Glutamatergic neuron (in vitro differentiated cells): ENCODE measurements at regions not wholly inside any gene's neighbourhood (a gene's known extent, or its start where the extent isn't known, plus 50 kb on each side); places are given as distances from the start of the nearest gene placed in this dataset.

ENCODE experiments used
- DNase-seq: peaks from one replicate; pipeline ENCODE4 v3.0.0; 2022
- H3K27ac Mint-ChIP-seq: one replicate; pipeline ENCODE4 v1.8.0; 2020; ENCODE audit warnings: mild to moderate bottlenecking, mixed read lengths, inconsistent platforms; ENCODE audit not compliant: unreplicated experiment
- H3K27me3 Mint-ChIP-seq: one replicate; pipeline ENCODE4 v1.8.0; 2020; ENCODE audit warnings: mild to moderate bottlenecking, moderate library complexity, mixed read lengths, inconsistent platforms; ENCODE audit not compliant: unreplicated experiment
- H3K36me3 Mint-ChIP-seq: one replicate; pipeline ENCODE4 v1.8.0; 2020; ENCODE audit warnings: mild to moderate bottlenecking, mixed read lengths, inconsistent platforms; ENCODE audit not compliant: unreplicated experiment
- H3K4me1 Mint-ChIP-seq: one replicate; pipeline ENCODE4 v1.8.0; 2020; ENCODE audit warnings: mild to moderate bottlenecking, low read depth, mixed read lengths, inconsistent platforms; ENCODE audit not compliant: unreplicated experiment
- H3K4me3 Mint-ChIP-seq: one replicate; pipeline ENCODE4 v1.8.0; 2020; ENCODE audit warnings: mild to moderate bottlenecking, mixed read lengths, inconsistent platforms; ENCODE audit not compliant: unreplicated experiment
- H3K9me3 Mint-ChIP-seq: one replicate; pipeline ENCODE4 v1.8.0; 2020; ENCODE audit warnings: mild to moderate bottlenecking, moderate library complexity, mixed read lengths, inconsistent platforms; ENCODE audit not compliant: unreplicated experiment
- CTCF ChIP-seq: fragments of 200-600 bp; sonication (generic); IDR thresholded peaks from one replicate; pipeline ENCODE4 v1.5.0; 2021; ENCODE audit not compliant: partially characterized antibody, unreplicated experiment

- TF ChIP-seq CTCF, result no peak
- Mint-ChIP-seq H3K27me3 (no peaks in the 10 kb centered on the region), H3K4me1 (peaks cover 12% of the 10 kb centered on the region), H3K9me3 (peaks cover 3% of the 10 kb centered on the region), H3K4me3 (no peak overlapping the region), H3K36me3 (no peaks in the 10 kb centered on the region), H3K27ac (no peak overlapping the region)
- no peak for DNase-seq
These were observed 1507.5 kb downstream of the EFNA5 start for GRCh38 chr5:106163233-106163632.

GRCh38 chr5:106159616-106160015, 1511.1 kb downstream of the EFNA5 start:
- no peak overlapping the region for H3K4me3 Mint-ChIP-seq
- H3K27me3 Mint-ChIP-seq, result no peaks in the 10 kb centered on the region
- no peaks in the 10 kb centered on the region for H3K36me3 Mint-ChIP-seq
- DNase-seq, result peak; percentile 25
- peak overlapping the region; percentile 65 for H3K27ac Mint-ChIP-seq
- peaks cover 2% of the 10 kb centered on the region for H3K9me3 Mint-ChIP-seq
- peaks cover 18% of the 10 kb centered on the region for H3K4me1 Mint-ChIP-seq
- no peak for TF ChIP-seq CTCF

DNA sequence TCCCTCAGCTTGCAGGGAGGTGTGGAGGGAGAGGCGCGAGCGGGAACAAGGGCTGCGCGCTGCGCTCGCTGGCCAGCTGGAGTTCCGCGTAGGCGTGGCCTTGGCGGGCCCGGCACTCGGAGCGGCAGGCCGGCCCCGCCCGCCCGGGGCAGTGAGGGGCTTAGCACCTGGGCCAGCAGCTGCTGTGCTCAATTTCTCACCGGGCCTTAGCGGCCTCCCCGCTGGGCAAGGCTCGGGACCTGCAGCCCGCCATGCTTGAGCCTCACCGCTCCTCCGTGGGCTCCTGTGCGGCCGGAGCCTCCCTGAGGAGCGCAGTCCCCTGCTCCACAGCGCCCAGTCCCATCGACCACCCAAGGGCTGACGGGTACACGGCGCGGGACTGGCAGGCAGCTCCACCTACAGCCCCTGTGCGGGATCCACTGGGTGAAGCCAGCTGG, 1516.4 kb downstream of the EFNA5 start:
- H3K4me3 Mint-ChIP-seq, result no peak overlapping the region
- no peak overlapping the region for H3K27ac Mint-ChIP-seq
- TF ChIP-seq CTCF, result no peak

DNA sequence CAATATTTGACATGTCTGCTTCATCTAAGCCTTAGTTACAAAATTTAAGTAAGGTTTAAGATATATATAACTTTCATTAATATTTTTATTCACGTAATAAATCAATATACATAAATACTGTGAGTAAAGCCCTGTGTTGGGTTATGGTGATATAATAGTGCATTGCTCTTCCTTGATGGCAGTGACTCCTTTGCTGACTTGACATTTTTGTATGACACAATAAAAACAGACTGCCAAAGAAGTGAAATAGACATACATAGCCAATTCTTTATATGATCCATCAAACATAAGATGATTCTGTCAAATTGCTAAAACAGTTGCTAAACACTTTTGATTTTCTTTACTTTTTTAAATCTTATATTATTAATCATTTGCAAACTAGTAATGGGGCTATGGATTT, 1518.2 kb downstream of the EFNA5 start:
- no peak overlapping the region for H3K27ac Mint-ChIP-seq
- no peak for TF ChIP-seq CTCF
- H3K4me3 Mint-ChIP-seq, result no peak overlapping the region
- H3K4me1 Mint-ChIP-seq, result peaks cover 4% of the 10 kb centered on the region
- H3K27me3 Mint-ChIP-seq, result no peaks in the 10 kb centered on the region
- no peaks in the 10 kb centered on the region for H3K36me3 Mint-ChIP-seq
- peaks cover 2% of the 10 kb centered on the region for H3K9me3 Mint-ChIP-seq
- DNase-seq, result no peak

More for the DNA sequence above, 1516.4 kb downstream of the EFNA5 start:
- Mint-ChIP-seq H3K36me3 (no peaks in the 10 kb centered on the region), H3K4me1 (peaks cover 10% of the 10 kb centered on the region), H3K9me3 (no peaks in the 10 kb centered on the region), H3K27me3 (no peaks in the 10 kb centered on the region)
- DNase-seq, result no peak

- Mint-ChIP-seq H3K27ac (no peak overlapping the region), H3K4me1 (peaks cover 2% of the 10 kb centered on the region), H3K36me3 (no peaks in the 10 kb centered on the region), H3K27me3 (no peaks in the 10 kb centered on the region), H3K4me3 (no peak overlapping the region), H3K9me3 (no peaks in the 10 kb centered on the region)
- TF ChIP-seq CTCF, result no peak
- no peak for DNase-seq
These were observed 1528.6 kb downstream of the EFNA5 start for GRCh38 chr5:106142116-106142515.
